Esophagus squamous epithelium (tissue), 4 donors: ENCODE measurements at regions not wholly inside any gene's neighbourhood (a gene's known extent, or its start where the extent isn't known, plus 50 kb on each side); places are given as distances from the start of the nearest gene placed in this dataset.

Source experiments
- POLR2A ChIP-seq, 4 donors: fragments of 450-650 bp; IDR thresholded peaks; one replicate each; pipeline ENCODE4 v1.6.1; 2017; ENCODE audit warnings: antibody characterized with exemption in 4 of 4, mild to moderate bottlenecking in 4 of 4, moderate library complexity in 3 of 4
- TF ChIP-seq, protein P1 (sequence below), 6 experiments: fragments of 450-650 bp in 4 of 6; fragments of 200-600 bp in 2 of 6; sonication (generic) in 2 of 6; IDR thresholded peaks; one replicate each; pipeline ENCODE4 v1.5.1; 2016 to 2019; ENCODE audit warnings: antibody characterized with exemption in 6 of 6, mild to moderate bottlenecking in 4 of 6, moderate library complexity in 4 of 6

DNA sequence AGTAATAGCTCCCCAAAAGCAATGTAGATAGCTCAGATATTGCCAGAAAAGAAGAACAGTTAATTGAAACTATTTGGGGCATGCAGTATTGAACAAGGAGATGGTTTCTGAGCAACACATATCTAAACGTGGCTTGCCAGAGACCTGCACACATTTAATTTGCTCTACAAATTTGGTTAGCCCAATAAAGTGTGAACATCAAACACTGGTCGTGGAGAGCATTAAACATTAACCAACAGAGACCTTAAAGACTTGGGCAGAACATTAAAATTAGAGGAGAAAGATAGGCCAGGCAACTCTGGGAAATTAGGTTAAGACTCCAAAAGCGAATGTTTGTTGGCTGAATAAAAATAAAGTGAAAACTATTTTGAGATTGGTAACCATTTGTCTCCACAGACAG lies 61.6 kb upstream of the ARID5B start:
- TF ChIP-seq, protein P1, sequence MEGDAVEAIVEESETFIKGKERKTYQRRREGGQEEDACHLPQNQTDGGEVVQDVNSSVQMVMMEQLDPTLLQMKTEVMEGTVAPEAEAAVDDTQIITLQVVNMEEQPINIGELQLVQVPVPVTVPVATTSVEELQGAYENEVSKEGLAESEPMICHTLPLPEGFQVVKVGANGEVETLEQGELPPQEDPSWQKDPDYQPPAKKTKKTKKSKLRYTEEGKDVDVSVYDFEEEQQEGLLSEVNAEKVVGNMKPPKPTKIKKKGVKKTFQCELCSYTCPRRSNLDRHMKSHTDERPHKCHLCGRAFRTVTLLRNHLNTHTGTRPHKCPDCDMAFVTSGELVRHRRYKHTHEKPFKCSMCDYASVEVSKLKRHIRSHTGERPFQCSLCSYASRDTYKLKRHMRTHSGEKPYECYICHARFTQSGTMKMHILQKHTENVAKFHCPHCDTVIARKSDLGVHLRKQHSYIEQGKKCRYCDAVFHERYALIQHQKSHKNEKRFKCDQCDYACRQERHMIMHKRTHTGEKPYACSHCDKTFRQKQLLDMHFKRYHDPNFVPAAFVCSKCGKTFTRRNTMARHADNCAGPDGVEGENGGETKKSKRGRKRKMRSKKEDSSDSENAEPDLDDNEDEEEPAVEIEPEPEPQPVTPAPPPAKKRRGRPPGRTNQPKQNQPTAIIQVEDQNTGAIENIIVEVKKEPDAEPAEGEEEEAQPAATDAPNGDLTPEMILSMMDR (IDR thresholded peaks at IDR 0.05) = no peak
- no peak for TF ChIP-seq POLR2A (IDR thresholded peaks at IDR 0.05)
